Epithelial cell of prostate (primary cell): ENCODE measurements at regions not wholly inside any gene's neighbourhood (a gene's known extent, or its start where the extent isn't known, plus 50 kb on each side); places are given as distances from the start of the nearest gene placed in this dataset.

Experiments
- DNase-seq: peaks from one replicate; pipeline ENCODE4 v3.0.0-alpha.2; 2011; ENCODE audit warnings: low read depth, low spot score
- H3K27ac ChIP-seq: fragments of 450-650 bp; 2 replicates; pipeline ENCODE4 v1.5.1; 2017; ENCODE audit warnings: mild to moderate bottlenecking

GRCh38 chr22:48084729-48085050, 1322.2 kb downstream of the TBC1D22A start:
- no peak for DNase-seq
- H3K27ac ChIP-seq, result no peak overlapping the region

GRCh38 chr22:48084041-48084728, 1321.7 kb downstream of the TBC1D22A start:
- no peak for DNase-seq
- H3K27ac ChIP-seq, result no peak overlapping the region

GRCh38 chr22:48083502-48083901, 1321.1 kb downstream of the TBC1D22A start:
- no peak overlapping the region for H3K27ac ChIP-seq
- DNase-seq, result no peak

GRCh38 chr22:48082284-48082683, 1319.8 kb downstream of the TBC1D22A start:
- no peak for DNase-seq
- no peak overlapping the region for H3K27ac ChIP-seq

GRCh38 chr22:48081281-48081680, 1318.8 kb downstream of the TBC1D22A start:
- DNase-seq, result no peak
- no peak overlapping the region for H3K27ac ChIP-seq

GRCh38 chr22:48080316-48081165, 1318.1 kb downstream of the TBC1D22A start:
- DNase-seq, result no peak
- no peak overlapping the region for H3K27ac ChIP-seq

- no peak overlapping the region for H3K27ac ChIP-seq
- no peak for DNase-seq
These were observed 1317.2 kb downstream of the TBC1D22A start for GRCh38 chr22:48079505-48080290.

GRCh38 chr22:48078825-48079224, 1316.4 kb downstream of the TBC1D22A start:
- no peak for DNase-seq

GRCh38 chr22:48077699-48078098, 1315.2 kb downstream of the TBC1D22A start:
- no peak for DNase-seq
- H3K27ac ChIP-seq, result no peak overlapping the region

More at GRCh38 chr22:48078825-48079224, 1316.4 kb downstream of the TBC1D22A start:
- H3K27ac ChIP-seq, result no peak overlapping the region

- DNase-seq, result no peak
- H3K27ac ChIP-seq, result no peak overlapping the region
These were observed 1313.6 kb downstream of the TBC1D22A start for GRCh38 chr22:48076008-48076407.

- no peak overlapping the region for H3K27ac ChIP-seq
- no peak for DNase-seq
These were observed 1313.2 kb downstream of the TBC1D22A start for GRCh38 chr22:48075604-48076003.

- no peak for DNase-seq
- H3K27ac ChIP-seq, result no peak overlapping the region
These were observed 1310.3 kb downstream of the TBC1D22A start for GRCh38 chr22:48072777-48073176.

- no peak for DNase-seq
- no peak overlapping the region for H3K27ac ChIP-seq
These were observed 1309.4 kb downstream of the TBC1D22A start for GRCh38 chr22:48071828-48072227.

GRCh38 chr22:48071305-48071704, 1308.9 kb downstream of the TBC1D22A start:
- DNase-seq, result no peak
- no peak overlapping the region for H3K27ac ChIP-seq

- DNase-seq, result no peak
- no peak overlapping the region for H3K27ac ChIP-seq
These were observed 1308.3 kb downstream of the TBC1D22A start for GRCh38 chr22:48070760-48071159.

- no peak for DNase-seq
- H3K27ac ChIP-seq, result no peak overlapping the region
These were observed 1307.6 kb downstream of the TBC1D22A start for GRCh38 chr22:48070083-48070482.

- H3K27ac ChIP-seq, result no peak overlapping the region
- no peak for DNase-seq
These were observed 1306.8 kb downstream of the TBC1D22A start for GRCh38 chr22:48069256-48069655.

GRCh38 chr22:48068323-48068885, 1306.0 kb downstream of the TBC1D22A start:
- no peak overlapping the region for H3K27ac ChIP-seq
- DNase-seq, result no peak

- DNase-seq, result no peak
- H3K27ac ChIP-seq, result no peak overlapping the region
These were observed 1303.4 kb downstream of the TBC1D22A start for GRCh38 chr22:48065892-48066291.

GRCh38 chr22:48061726-48062125, 1299.3 kb downstream of the TBC1D22A start:
- no peak overlapping the region for H3K27ac ChIP-seq
- DNase-seq, result no peak

- no peak for DNase-seq
- H3K27ac ChIP-seq, result no peak overlapping the region
These were observed 1297.8 kb downstream of the TBC1D22A start for GRCh38 chr22:48060266-48060665.
